T-helper 9 cell (primary cell): ENCODE measurements at regions not wholly inside any gene's neighbourhood (a gene's known extent, or its start where the extent isn't known, plus 50 kb on each side); places are given as distances from the start of the nearest gene placed in this dataset.
A peak's percentile ranks its signal among the peaks of the same experiment; 100 is the strongest.
"Not testable (repeated sequence)": the region's sequence is repeated elsewhere in the genome, so short reads cannot be mapped to it uniquely, and the experiment has no call there.

Experiments used
- DNase-seq: peaks from one replicate; pipeline ENCODE4 v3.0.0-alpha.2; 2020

DNA sequence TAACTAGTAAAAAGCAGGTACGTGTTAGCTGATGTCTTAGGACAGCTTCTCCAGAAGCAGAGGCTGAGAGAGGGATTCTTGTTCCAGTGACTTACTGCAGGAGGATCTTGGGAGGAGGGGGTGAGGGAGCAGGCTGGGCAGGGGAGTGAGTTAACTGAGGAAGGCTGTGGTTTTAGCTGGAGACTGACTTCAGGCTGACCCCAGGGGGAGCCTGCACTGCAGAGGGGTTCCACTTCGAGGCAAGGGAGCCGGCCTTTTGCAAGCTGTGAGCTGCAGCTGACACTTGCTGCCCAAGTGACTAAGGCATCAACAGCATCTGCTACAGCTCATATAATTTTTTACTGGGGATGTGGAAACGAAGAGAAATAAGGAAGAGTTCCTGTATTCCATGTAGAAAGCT, 50.4 kb upstream of the SOD1 start:
- no peak for DNase-seq

DNA sequence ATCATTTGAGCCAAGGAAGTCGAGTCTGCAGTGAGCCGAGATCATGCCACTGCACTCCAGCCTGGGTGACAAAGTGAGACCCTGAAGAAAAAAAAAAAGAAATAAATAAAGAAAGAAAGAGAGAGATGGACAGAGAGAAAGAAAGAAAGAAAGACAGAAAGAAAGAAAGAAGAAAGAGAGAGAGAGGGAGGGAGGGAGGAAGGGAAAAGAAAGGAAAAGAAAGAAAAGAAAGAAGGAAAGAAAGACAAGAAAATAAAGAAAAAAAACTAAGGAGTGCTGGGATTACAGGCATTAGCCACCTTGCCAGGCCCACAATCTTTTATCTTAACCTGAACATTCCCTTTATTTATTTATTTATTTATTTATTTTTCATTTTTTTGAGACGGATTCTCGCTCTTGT, 51.7 kb upstream of the SOD1 start:
- DNase-seq = no peak

DNA sequence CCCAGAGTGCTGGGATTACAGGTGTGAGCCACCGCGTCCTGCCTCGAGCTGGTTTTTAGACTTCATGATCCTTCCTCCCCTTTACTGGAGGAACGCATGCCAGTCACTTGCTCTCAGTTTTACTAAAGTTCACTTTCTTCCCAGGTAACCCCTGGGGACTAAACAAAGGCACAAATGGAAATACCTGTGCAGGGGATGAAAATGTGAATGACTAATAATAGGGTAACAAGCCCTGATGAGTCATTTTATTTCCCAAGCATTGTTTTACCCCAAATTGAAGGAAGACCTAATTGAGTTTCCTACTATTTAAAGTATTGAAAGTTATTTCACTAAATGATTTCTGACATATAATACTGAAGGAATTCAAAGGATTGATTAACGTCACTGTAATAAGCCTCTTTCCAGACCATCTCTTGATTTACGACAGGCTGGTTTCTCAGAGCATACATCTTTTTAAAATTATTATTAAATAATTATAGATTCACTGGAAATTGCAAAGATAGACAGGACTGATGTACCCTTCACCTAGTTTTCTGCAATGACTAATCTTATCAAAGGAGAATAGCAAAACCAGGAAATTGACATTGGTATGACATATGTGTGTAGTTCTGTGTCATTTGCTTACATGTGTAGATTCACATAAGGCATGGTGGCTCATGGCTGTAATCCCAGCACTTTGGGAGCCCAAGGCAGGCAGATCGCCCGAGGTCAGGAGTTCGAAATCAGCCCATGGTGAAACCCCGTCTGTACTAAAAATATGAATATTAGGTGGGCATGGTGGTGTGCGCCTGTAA, 53.2 kb upstream of the SOD1 start:
- no peak for DNase-seq

DNA sequence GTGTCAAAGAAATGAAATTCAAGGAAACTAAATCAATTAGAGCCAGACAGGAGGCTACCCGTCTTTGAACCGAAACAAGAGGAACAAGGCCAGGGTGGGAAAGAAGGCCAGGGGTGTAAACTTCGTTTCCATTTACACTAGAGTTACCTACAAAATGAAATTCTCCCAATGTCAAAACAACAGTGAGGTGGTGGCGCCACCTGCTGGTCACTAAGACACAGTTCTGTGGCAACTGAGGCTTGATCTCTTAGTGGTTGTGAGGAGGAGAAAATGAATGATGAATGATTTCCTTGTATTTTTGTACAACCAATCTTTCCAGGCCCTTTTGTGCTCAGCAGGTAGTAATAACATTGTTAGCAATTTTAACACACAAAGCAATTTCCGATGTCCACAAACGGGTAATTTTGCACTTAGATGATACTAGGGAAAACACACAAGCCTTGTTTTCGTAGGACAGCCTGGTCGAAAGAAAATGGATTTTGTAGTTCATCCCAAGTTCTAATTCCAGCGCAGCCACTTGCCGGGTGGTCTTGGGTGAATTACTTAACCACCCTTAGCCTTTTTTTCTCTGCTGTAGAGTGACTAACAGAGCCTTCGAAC, 54.8 kb upstream of the SOD1 start:
- peak; percentile 63 for DNase-seq

DNA sequence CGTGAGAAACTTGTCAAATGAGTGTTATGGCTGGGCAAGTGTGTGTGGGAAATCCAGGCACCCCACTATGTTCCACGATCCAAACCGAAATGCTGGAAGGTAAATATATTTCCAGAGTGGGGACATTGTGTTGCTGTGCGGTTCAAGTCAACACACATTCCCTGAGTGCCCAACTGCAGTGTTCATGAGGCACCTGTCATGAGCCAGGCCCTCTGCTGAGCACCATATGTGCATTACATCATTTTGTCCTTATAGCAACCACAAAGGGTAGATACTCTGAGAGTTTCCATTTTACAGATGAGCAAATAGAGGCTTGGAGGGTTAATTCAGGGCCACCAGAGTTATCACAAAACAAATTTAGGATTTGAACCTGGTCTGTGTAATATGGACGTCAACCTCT, 59.9 kb upstream of the SOD1 start:
- no peak for DNase-seq

DNA sequence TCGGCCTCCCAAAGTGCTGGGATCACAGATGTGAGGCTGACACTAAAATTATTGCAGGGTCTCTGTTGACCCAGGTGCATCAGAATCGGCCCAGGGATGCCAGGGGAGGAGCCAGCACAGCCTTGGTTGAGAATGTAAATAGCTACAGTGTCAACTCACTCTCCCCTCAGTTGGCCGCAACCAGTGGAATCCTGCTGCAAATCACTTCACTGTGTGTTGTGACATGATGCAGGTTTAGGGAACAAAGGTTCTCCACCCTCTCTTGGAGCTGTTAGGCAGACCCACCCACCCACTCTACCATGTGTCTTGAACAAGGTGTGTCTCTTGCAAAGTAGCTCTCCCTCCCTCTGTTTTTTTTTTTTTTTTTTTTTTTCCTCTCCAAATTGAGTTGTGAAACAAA, 60.5 kb upstream of the SOD1 start:
- no peak for DNase-seq

DNA sequence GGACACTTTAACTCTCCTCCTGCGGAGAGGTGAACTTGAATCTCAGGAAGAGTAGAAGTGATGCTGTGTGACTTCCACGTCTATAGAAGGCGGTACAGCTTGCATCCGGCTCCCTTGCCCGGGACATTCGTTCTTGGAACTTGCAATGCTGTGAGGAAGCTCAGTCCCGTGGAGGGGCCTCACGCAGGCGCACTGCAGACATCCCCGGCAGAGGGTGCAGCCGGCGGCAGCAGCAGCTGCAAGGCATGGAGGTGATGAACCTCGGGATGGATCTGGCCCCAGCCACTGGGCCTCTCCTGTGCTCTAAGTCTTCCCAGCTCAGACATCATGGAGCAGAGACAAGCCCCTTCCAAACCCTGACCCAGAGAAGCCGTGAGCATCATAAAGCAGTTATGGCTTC, 61.8 kb upstream of the SOD1 start:
- no peak for DNase-seq

DNA sequence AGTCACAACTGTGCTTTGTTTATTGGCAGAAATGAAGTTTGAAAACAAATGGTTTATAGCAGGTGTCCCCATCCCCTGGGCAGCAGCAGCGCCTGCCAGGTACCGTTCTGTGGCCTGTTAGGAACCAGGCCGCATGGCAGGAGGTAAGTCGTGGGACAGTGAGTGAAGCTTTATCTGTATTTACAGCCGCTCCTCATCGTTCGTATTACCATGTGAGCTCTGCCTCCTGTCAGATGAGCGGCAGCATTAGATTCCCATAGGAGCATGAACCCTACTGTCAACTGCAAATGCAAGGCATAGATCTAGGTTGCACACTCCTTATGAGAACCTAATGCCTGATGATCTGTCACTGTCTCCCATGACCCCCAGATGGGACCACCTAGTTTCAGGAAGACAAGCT, 63.4 kb upstream of the SOD1 start:
- DNase-seq = no peak

DNA sequence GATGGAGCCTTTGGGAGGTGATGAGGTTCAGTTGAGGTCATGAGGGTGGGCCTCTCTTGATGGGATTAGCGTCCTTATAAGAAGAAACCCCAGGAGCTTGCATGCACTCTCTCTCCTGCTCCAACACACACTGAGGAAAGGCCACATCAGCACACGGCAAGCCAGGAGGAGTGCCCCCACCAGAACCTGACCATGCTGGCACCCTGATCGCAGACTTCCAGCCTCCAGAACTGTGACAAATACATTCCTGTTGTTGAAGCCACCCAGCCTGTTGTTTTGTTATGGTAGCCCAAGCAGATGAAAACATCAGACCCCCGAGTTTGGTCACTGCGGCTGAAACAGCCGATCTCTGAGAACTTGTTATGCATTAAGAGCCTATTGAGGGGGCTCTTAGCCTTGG, 64.8 kb upstream of the SOD1 start:
- DNase-seq = no peak

DNA sequence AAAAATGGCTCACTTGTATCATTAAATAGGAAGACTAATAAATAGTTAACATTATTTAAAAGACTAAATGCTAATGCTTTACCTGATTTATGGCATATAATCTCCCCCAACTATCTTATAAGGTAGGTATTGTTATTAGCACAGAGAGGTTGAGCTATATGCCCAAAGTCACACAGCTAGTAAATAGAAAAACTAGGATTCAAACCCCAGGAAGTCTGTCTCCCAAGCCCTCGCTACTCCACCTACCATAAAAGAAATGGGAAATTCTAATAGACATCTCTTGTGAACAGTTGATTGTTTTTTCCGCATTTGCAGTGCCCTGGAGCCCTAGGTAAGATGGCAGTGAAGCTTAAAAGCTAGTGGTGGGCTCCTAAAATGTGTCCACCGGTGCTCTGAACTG, 65.2 kb upstream of the SOD1 start:
- DNase-seq = no peak

DNA sequence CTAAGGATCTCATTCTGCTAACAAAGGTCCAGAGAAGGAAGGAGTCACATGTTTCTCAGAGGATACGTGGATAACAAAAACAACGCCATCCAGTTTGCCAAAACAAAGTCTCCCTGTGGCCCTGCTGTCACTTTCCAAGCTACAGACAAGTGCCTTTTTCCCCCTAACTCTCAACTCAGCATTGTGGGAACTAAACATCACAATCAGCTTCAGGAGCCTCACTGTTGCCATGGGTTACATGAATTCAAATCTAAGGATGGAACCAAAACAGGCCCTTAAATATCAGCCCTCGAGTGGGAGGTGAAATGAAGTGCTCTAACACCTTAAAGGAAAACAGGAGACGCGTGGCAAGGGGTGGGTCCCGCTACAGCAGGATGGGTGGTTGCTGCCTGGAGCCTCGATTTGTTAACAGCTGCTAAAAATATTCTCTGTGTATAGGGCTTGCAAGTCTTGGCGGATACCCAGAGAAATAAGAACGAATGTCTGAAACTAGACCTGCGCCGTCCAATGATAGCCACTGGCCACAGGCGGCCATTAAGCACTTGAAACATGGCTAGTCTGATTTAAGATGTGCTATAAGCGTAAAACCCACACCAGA, 66.4 kb upstream of the SOD1 start:
- DNase-seq = no peak

DNA sequence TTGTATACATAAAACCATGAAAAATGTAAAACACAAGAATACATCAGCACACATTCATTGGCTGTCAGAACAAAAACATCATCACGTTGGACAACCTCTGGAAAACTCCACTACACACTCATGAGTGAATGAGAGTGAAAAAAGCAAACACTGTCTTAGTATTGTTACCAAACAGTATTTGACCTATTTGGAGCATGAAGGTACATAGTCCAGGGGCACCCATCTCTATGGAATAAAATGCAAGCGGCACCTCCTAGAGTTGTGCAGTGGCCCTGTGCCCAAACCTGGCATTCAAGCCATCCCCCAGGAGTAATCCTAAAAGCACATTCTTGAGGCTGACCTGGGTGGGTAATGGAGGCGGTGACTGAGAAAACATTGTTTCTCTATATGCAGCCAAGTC, 67.0 kb upstream of the SOD1 start:
- DNase-seq = no peak

DNA sequence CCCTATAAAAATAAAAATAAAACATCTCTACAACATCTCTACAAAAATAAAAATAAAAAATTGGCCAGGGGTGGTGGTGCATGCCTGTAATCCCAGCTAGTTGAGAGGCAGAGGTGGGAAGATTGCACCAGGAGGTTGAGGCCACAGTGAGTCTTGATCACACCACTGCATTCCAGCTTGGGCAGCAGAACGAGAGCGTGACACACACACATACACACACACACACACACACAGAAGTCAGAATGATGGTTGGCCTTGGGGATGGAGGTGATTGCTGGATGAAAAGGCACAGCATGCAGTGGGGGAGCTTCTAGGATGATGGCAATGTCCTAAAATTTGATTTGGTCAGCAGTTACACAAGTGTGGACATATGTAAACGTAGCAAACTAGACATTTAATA, 69.7 kb upstream of the SOD1 start:
- DNase-seq = no peak

DNA sequence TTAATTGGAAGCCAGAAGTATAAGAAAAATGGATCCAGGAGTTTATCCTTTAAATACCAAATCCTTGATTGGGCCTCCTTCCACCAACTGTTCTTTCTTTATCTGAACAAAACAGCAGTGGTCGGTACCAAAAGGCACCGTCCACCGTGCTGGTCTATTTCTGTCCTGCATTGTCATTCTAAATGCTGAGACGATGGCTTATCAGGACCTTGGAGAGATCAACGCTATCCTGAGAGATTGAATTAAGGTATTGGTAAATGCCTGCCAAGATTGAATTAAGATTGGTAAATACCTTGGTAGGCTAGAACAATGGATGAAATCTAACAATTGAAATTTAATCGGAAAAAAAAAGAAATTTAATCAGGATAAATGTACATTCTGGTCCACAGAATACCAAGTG, 73.4 kb upstream of the SOD1 start:
- DNase-seq = no peak

DNA sequence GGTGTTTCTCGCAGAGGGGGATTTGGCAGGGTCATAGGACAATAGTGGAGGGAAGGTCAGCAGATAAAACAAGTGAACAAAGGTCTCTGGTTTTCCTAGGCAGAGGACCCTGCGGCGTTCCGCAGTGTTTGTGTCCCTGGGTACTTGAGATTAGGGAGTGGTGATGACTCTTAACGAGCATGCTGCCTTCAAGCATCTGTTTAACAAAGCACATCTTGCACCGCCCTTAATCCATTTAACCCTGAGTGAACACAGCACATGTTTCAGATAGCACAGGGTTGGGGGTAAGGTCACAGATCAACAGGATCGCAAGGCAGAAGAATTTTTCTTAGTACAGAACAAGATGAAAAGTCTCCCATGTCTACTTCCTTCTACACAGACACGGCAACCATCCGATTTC, 75.6 kb upstream of the SOD1 start:
- DNase-seq = not testable (repeated sequence)

DNA sequence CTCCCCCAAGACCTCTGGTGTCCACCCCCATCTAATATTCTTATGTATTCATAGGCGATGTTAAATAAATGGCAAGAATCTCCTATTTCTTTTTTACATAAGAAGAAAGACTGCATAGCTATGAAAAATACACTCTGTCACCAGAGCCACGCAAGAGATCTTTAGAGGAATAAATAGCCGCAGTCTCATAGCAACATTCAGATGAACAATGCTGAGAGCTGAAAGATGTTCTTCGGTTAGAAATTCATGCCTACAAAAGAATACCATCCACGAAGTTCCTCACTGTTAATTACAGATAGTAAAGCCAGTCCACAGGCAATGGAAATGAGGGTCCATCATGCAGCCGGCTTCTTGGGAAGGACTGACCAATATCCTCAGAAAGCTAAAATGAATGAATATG, 76.0 kb upstream of the SOD1 start:
- no peak for DNase-seq

DNA sequence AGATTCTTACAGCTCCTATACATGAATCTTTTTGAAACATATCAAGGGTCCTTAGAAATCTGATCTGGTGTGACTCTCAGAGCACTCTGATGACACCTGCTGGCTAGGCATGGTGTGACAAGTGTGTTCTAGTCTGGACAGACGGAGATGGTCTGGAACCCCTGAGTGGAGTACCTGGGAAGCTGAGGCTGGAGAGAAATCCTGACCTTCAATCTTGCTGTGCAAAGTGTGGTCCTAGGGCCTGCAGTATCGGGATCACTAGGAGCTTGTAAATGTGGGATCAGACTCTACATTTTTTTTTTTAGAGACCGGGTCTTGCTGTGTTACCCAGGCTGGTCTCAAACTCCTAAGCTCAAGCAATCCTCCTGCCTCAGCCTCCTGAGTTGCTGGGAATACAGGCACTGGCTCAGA, 78.6 kb upstream of the SOD1 start:
- peak; percentile 66 for DNase-seq

DNA sequence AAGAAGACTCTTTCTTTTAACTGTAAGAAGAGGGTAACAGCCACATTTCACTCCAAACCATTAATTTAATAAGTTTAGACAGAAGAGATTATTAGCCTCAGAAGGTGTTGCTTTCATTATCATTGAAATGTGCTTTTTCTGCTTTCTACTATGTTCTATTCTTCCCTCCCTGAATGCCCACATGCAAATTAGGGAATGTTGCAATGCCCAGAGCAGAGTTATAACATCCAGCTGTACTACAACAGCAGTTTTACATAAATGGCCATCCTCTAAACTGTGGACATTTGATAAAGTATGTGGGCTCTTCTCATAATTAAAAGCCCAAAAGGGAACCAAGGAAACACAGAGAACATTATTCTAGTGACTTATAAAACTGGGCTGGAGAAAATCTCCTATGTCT, 82.2 kb upstream of the SOD1 start:
- no peak for DNase-seq

DNA sequence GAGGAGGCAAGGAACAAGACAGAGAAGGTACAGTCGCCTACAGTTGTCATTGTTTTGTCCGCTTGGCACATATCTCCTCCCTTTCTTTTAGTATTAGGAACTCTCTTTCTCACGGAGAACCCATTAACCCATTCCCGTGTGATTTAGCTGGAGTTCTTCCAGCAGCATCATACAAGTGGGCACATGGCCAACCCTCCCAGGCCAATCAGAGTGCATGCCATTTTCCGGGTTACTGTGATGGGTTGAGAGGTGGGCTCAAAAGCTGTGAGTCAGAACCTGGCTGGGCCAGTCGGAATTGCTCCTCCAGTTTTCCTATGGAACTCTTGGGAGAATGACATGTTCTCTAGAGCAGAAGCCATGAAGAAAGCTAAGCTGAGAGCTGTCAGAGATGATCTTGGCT, 83.1 kb upstream of the SOD1 start:
- no peak for DNase-seq

DNA sequence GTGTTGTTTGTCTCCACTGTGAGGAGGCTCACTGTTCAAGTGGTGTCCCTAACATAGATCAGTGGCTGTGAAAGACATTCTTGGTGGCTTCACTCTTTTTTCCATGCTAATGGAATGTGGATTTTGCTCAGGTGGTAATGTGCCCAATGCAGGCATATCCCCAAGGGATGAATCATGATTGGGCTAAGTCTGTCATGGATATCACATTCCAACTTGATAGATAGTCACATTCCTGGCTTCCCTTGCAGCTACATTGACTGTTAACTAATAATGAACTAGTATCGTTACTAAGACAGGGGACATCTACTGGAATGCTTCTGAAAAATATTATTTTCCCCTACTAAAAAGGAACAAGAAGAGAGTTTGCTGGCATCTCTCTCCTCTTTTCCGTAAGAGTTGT, 86.3 kb upstream of the SOD1 start:
- DNase-seq = no peak

DNA sequence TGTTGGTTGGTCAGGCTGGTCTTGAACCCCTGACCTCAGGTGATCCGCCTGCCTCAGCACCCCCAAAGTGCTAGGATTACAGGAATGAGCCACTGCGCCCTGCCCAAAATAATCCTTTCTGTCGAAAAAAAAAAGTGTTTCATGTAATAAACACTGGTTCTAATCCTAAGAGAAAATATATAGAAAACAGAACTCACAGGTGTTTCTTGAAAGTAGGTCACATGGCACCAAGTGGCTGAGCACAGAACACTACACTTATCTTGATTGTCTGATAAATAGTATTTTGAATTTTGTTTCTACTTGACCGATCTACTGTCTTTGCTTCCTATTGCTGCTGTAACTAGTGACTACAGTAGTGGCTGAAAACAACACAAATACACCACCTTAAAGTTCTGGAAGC, 87.6 kb upstream of the SOD1 start:
- DNase-seq = no peak

DNA sequence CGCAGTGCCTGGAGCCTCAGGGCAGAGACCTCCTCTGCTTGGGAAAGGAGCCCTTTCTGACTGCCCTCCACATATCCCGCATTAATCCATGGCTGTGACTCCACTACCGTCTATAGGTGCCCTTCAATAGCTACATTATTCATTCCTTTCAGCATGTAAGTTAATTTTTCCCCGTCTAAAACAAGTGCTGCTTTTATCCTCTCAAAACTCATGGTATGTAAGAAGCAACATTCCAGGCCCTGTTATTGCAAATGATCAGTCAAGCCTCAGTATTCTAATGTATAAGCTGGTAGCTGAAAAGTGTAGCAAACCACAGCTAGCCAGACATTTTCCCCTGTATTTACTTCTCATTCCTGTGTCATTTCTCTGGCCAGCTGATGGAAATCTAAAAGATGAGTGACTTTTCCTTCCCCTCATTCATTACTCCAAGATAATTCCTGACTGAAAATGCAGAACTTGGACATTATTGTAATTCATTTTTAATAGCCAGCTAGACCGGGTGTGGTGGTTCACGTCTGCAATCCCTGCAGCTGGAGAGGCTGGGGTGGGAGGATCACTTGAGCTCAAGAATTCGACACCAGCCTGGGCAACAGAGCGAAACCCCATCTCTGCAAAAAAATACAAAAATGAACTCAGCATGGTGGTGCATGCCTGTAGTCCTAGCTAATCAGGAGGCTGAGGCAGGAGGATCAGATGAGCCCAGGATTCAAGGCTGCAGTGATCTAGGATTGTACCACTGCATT, 88.5 kb upstream of the SOD1 start:
- DNase-seq = no peak

DNA sequence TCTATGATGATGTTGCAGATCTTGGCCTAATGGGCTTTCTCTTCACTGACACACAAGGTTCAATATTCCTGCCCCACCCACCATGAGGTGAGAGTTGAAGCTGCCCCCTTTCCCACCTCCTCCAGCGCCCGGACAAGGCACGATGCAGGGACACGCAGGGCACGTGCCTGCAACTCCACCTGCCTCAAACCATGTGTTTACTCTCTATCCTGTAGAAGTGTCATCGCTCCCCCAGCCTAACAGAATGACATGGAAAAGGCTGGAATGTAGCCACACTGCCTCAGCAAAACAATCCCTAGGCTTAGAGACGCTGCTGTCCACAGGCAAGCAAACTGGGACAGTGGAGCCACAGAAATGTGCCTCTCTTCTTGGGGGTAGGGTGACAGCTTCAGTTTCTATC, 92.9 kb upstream of the SOD1 start:
- DNase-seq = no peak

DNA sequence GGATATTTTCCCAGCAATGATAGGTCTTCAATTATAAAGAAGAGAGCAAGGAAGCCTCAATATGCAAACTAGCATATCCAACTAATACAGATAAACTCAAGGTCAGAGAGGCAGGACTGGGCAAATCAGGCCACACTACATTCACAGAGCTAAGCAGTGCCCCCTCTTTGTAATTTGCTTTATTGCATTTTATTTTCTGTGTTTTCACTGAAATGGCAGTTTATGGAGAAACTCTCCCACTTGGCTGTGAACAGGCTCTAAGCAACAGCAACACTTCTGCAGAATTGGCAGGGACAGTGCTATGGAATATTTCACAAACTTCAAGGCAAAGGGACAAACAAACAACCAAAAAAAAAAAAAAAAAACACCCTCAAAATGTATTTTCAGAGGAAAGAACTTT, 93.4 kb upstream of the SOD1 start:
- DNase-seq = no peak
